ENCODE measurements at regions not wholly inside any gene's neighbourhood (a gene's known extent, or its start where the extent isn't known, plus 50 kb on each side); places are given as distances from the start of the nearest gene placed in this dataset.

- no peak for TF ChIP-seq CTCF (IDR thresholded peaks at IDR 0.05)
- TF ChIP-seq POLR2A (IDR thresholded peaks at IDR 0.05): no peak
- no peak for TF ChIP-seq POLR2AphosphoS5 (IDR thresholded peaks at IDR 0.05)
These were observed 387.0 kb upstream of the KCND2 start for GRCh38 chr7:119886007-119886406.

Measured in breast epithelium (tissue), 3 donors.